ENCODE measurements at regions not wholly inside any gene's neighbourhood (a gene's known extent, or its start where the extent isn't known, plus 50 kb on each side); places are given as distances from the start of the nearest gene placed in this dataset.

- TF ChIP-seq PATZ1 (CRISPR knock-in tag; IDR thresholded peaks at IDR 0.05; ENCODE audit: borderline replicate concordance) (no peak), CREB5 (CRISPR knock-in tag; IDR thresholded peaks at IDR 0.05; ENCODE audit: low read depth) (no peak), ZFP30 (CRISPR knock-in tag; IDR thresholded peaks at IDR 0.05) (no peak), ZNF8 (CRISPR knock-in tag; IDR thresholded peaks at IDR 0.05) (no peak), ZFP3 (CRISPR knock-in tag; IDR thresholded peaks at IDR 0.05) (no peak), OSR1 (CRISPR knock-in tag; IDR thresholded peaks at IDR 0.05) (no peak), TSHZ2 (CRISPR knock-in tag; IDR thresholded peaks at IDR 0.05) (no peak), TOX (CRISPR knock-in tag; IDR thresholded peaks at IDR 0.05; ENCODE audit: borderline replicate concordance) (no peak), ESRRG (CRISPR knock-in tag; IDR thresholded peaks at IDR 0.05) (no peak), ZNF70 (CRISPR knock-in tag; IDR thresholded peaks at IDR 0.05) (no peak), SNAI2 (CRISPR knock-in tag; IDR thresholded peaks at IDR 0.05) (no peak), CSDC2 (CRISPR knock-in tag; IDR thresholded peaks at IDR 0.05) (no peak), CSRNP3 (CRISPR knock-in tag; IDR thresholded peaks at IDR 0.05) (no peak), PPARA (CRISPR knock-in tag; IDR thresholded peaks at IDR 0.05; ENCODE audit: borderline replicate concordance) (no peak)
Observed at GRCh38 chr13:73937441-73937840, 196.8 kb downstream of the KLF12 start.
